MM.1S (cell line): ENCODE measurements at regions not wholly inside any gene's neighbourhood (a gene's known extent, or its start where the extent isn't known, plus 50 kb on each side); places are given as distances from the start of the nearest gene placed in this dataset.

ENCODE experiments used
- EZH2 ChIP-seq: fragments of 300-600 bp; sonication (generic); optimal IDR thresholded peaks from 2 replicates; pipeline ENCODE3; 2017; ENCODE audit warnings: low read depth, mild to moderate bottlenecking, antibody characterized with exemption, low read length, mixed read lengths
- TF ChIP-seq, protein P1 (sequence below): fragments of 300-600 bp; sonication (generic); IDR thresholded peaks from 2 replicates; pipeline ENCODE4 v1.5.1; 2016; ENCODE audit warnings: antibody characterized with exemption, low read length, mixed read lengths

DNA sequence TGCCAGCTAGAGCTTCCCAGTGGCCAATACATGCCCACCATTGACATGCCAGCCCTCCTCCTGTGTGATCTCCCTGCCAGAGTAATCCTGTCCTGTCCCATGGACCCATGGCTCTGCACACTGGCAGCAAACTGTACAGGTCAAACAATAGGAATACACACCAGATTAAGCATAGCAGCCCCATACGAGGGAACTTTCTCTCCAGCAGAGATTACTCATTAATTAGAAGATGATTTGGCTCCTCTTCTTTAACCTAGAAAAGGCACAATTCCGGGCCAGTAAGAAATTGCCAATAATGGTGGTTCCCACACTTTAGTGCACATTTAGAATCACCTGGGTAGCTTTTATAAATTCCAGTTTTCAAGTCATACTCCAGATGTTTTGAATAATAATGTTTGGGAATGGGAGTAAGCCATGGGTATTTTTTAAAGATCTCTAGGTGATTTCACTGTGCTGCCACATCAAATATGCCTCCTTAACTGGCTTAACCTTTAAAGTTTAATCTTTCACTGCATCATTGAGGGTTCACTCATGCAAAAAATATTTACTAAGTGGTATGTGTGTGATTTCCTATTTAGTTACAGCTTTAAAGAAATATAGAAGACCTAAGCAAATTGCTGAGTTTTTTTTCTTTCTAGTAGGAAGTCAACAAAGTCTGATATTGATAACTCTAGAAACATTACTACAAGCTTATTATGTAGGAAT is 277.6 kb upstream of the NWD2 start:
- TF ChIP-seq EZH2 = no peak
- TF ChIP-seq, protein P1, sequence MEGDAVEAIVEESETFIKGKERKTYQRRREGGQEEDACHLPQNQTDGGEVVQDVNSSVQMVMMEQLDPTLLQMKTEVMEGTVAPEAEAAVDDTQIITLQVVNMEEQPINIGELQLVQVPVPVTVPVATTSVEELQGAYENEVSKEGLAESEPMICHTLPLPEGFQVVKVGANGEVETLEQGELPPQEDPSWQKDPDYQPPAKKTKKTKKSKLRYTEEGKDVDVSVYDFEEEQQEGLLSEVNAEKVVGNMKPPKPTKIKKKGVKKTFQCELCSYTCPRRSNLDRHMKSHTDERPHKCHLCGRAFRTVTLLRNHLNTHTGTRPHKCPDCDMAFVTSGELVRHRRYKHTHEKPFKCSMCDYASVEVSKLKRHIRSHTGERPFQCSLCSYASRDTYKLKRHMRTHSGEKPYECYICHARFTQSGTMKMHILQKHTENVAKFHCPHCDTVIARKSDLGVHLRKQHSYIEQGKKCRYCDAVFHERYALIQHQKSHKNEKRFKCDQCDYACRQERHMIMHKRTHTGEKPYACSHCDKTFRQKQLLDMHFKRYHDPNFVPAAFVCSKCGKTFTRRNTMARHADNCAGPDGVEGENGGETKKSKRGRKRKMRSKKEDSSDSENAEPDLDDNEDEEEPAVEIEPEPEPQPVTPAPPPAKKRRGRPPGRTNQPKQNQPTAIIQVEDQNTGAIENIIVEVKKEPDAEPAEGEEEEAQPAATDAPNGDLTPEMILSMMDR = no peak
